ENCODE measurements at regions not wholly inside any gene's neighbourhood (a gene's known extent, or its start where the extent isn't known, plus 50 kb on each side); places are given as distances from the start of the nearest gene placed in this dataset.

- TF ChIP-seq EZH2phosphoT487 (IDR thresholded peaks at IDR 0.05; ENCODE audit: unreplicated experiment) (no peak), CTCF (conservative IDR thresholded peaks at IDR 0.05; ENCODE audit: low read depth in 2 of 2) (no peak), ZNF331 (CRISPR knock-in tag; IDR thresholded peaks at IDR 0.05; ENCODE audit: low read depth) (no peak), EZH2 (IDR thresholded peaks at IDR 0.05; ENCODE audit: low read depth, unreplicated experiment) (no peak), REST (IDR thresholded peaks at IDR 0.05; ENCODE audit: unreplicated experiment) (no peak)
These were observed 489.8 kb upstream of the MANEA start for GRCh38 chr6:95087394-95088097.

Data from GM23338 (cell line).